Left hindlimb (tissue), 1 donor: ENCODE measurements at regions not wholly inside any gene's neighbourhood (a gene's known extent, or its start where the extent isn't known, plus 50 kb on each side); places are given as distances from the start of the nearest gene placed in this dataset.
A peak's percentile ranks its signal among the peaks of the same experiment; 100 is the strongest.

Source experiments
- DNase-seq: peaks from one replicate; pipeline ENCODE4 v3.0.0-alpha.2; 2018

- DNase-seq, result no peak
Observed at GRCh38 chr10:131694168-131694780, 206.5 kb upstream of the PPP2R2D start.

- no peak for DNase-seq
Observed at GRCh38 chr10:131694781-131695495, 205.9 kb upstream of the PPP2R2D start.

- DNase-seq, result no peak
Observed at GRCh38 chr10:131695496-131696165, 205.2 kb upstream of the PPP2R2D start.

DNA sequence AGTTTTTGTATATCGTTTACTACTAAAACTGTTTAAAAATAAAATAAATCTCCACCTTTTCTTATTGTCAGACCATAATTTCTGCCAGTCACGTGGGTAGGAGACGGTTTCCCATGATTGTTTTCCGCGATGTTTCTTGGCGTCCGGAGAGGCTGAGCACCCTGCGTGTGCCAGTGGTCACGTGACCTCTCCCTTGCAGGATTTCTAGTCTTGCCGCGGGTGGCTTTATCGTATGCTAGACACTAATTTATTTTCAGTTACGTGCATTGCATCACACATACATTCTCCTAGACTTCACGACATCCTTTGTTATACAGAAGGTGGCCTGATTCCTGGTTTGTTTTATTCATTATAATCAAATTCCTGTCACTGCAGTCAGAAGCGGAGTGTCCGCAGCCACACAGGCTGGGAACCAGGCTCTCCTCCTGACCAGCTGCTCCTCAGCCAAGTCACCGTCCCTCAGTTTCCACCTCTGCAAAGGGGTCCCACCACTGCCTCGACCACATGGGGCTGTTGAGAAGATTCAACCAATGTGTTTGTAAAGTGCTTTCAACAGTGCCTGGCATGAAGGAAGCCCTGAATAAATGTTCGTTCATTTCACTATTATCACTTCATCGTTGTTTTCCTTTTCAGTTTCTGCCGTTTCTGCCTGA, 203.2 kb upstream of the PPP2R2D start:
- no peak for DNase-seq

- no peak for DNase-seq
Observed at GRCh38 chr10:131698232-131698631, 202.6 kb upstream of the PPP2R2D start.

- no peak for DNase-seq
Observed at GRCh38 chr10:131698986-131699385, 201.8 kb upstream of the PPP2R2D start.

DNA sequence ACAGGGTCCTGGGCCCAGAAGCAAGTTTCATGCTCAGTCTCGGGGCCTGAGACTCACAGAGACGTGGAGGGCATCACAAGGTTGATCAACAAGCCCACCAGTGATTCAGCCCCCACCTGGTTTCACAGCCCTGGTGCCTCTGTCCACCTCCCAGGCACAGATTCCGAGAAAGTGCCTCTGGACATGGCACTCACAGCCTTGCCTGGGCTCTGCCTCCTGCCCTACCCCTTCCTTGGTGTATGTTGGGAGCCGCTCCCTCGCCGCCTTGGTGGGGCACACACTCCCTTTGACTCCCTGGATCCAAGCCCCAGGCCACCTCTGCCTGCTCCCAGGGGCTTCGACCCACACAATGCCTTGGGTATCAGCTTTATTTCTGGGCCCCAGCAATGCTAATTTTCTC, 200.8 kb upstream of the PPP2R2D start:
- DNase-seq, result no peak

GRCh38 chr10:131700506-131700905, 200.3 kb upstream of the PPP2R2D start:
- DNase-seq, result no peak

DNA sequence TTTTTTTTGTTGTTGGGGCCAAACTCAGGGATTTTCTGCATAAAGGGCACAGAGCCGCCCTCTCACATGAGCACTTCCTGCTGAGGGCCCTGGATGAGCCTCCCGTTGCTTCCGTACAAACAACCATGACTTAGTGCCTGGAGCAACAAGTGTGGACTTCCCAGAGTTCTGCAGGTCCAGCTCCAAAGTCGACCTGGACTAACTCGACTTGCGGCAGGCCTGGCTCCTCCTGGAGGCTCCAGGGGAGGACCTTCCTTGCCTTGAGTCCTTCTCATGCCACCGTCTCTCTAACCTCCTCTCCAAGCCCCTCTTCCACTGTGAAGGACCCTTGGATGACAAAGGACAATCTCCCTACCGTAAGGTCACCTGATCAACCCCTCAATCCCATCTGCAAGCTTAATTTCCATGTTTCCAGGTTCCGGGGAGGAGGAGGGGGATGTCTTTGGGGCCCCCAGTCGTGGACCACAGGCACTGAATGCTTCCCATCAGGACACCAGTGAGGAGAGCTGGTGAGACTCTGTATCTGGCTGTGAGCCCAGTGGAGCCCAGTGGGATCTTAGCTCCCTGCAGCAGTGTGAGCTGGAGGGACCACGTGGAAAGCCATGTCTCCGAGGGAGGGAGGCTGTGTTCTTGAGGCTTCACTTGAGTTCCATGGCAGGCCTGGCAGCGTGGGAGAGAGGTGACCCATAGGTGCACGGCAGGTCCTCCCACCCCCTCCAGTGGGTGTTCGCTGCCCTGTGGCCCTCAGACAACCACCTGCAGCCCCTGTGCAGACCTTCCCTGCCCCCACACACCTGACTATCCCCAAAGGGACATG, 199.5 kb upstream of the PPP2R2D start:
- DNase-seq, result no peak

DNA sequence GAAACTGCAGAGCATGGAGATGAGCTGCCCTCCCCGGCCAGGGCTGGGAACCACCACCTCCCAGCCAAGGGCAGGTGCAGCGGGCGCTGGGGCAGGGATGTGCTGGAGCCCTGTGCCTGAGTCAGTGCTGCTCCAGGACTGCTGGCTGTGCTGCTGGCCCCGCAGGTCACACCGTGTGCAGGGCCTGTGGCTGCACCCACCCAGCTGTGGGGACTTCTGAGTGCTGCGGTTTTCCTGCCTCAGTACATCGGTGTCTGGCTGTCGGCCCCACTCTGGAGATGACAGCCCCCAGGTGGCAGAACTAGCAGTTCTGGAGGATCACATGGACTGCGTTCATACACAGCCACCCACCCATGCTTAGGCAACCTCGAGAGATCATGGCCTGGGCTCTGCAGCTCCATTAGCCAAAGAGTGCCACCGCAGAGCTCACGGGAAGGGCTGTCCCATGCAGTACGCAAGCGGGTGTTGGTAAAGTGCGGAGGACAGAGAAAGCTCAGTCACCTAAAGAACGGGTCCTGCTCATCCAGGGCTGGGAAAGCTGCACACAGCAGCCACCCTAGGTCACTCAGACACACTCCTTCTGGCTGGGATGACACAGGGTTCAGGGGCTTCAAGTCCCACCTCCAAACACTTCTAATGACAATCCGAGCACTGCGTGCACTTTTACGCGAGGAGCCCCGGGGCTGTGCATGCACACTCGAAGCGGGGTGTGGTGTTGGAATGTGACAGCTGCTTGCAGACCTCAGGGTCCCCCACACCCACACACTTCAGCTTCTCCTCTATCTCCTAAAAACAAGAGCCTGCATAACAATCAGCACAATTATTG, 198.1 kb upstream of the PPP2R2D start:
- no peak for DNase-seq

GRCh38 chr10:131703541-131703940, 197.3 kb upstream of the PPP2R2D start:
- no peak for DNase-seq

DNA sequence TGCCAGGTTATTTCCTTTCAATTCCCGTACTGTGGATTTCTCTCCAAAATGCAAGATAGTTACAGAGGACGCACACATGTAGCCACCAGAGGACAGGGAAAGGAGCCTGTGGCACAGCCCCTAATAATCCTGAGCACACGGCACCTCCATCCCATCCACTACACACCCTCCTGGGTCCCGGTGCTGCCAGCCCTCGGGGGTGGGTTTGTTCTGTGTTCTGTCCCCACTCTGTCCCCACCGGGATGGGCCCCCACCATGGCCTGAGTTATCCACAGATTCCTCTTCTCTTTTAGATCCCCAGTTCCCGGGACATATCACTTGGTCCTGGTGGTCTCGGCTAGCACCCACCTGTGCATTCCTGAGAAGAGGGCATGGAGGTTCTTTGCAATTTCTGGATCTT, 196.9 kb upstream of the PPP2R2D start:
- no peak for DNase-seq

DNA sequence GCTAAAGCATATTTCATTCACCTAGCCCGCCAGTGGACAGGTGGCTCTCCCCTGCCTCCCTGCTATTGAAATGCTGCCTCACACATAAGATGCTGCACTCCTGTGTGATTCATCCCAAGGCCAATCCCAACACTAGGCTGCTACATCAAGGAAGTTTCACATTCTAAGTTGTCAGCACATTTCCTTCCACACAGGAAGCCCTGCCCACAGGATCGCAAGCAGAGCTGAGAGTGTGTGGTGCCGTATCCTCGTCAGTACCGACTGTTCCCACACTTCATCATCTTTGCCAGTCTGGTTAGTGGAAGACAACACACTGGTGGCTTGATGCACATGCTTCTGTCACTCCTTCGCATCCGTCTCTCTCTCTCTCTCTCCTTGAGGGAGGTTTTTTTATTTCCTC, 194.3 kb upstream of the PPP2R2D start:
- no peak for DNase-seq

- no peak for DNase-seq
Observed at GRCh38 chr10:131706952-131707351, 193.9 kb upstream of the PPP2R2D start.

GRCh38 chr10:131708225-131708880, 192.5 kb upstream of the PPP2R2D start:
- peak; percentile 54 for DNase-seq

GRCh38 chr10:131710142-131710861, 190.5 kb upstream of the PPP2R2D start:
- DNase-seq, result no peak

DNA sequence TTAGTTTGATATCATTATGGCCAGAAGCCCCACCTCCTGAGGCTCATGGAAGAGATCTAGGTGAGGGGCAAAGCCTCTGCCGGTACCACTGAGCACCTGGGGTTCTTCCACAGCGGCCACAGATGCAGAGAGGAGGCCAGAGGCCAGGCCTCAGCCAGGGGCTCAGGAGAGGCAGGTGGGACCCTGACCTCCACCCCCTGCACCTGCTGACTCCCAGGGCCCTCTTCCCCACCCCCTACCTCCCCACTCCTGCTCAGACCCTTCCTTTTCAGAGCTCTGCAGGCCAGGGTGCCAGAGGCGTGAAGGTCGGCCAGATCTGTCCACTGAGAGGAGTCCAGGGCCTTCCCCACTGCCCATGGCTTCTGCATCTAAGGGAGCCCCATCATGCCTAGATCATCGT, 178.7 kb upstream of the PPP2R2D start:
- no peak for DNase-seq

DNA sequence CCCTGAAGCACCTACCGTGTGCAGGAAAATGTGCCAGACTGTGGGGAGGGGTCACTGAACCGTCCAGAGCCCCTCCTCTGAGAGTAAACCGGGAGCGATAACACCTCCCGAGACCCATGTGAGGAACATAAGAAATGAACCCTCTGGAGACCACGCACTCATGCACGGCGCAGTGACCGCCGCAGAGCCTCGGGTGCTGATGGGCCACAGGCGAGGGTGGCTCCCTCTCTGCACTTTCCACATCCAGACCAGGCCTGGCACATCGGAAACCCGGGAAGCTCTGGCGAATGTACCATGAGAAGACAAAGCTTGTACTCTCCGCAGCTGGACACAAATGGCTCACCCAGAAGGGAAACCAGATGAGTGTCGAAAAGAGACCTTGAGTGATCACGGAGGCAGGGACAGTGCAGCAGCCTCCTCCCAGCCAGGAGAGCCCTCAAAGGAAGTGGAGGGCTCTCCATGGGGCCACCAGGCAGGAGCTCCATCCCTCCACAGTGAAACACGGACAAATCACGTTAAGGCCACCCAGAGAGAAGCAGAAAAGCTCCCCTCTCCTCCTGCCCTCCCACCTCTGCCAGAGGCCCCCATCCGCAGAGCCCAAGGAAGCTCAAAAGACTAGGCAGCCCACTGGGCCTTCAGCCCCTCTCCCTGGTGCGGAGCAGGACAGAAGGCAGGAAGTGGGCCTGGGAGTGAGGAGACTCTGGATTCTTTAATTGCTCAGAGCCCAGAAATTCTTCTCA, 178.1 kb upstream of the PPP2R2D start:
- DNase-seq, result no peak

DNA sequence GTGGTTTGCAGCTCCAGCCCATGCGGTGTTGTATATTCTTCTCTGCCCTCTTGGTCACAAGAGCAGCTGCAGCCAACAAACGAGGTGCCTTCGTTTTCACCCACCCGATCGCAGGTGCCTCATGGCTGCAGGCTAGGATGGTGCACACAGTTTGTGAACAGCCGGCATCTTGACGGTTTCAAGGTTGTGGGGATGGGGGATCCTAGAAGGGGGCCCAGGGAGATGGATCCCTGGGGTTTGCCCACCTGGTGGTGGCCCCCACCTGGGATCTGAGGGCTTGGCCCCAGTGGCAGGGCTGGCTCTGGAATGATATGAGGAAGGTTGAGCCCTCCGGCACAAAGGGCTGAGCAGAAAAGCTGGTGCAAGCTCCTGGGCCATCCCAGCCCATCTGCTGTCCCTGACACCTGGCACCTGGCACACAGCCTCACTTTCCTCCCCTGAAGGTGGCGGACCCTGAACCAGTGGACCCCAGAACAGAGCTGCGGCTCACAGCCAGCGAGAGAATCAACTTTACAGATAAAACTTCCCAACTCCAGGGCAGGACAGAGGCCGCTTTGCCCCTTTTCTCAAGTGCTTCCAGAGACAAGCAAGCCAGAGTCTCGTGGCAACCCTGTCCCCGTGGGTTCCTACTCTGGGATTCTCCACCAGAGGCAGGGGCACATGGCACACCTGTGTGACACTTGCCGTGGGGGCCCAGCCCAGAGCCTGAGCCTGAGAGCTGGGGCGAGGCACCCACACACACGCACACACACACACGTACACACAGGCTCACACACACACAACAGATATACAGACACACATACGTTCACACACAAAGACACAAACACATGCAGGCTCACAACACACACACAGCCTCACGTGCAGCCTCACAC, 177.3 kb upstream of the PPP2R2D start:
- no peak for DNase-seq
